VCaP (cell line): ENCODE measurements at regions not wholly inside any gene's neighbourhood (a gene's known extent, or its start where the extent isn't known, plus 50 kb on each side); places are given as distances from the start of the nearest gene placed in this dataset.

Experiments used
- H3K27ac ChIP-seq: fragments of 450-650 bp; 2 replicates; pipeline ENCODE4 v1.5.1; 2017
- TF ChIP-seq, protein P1 (sequence below): fragments of 450-650 bp; conservative IDR thresholded peaks from 2 replicates; pipeline ENCODE4 v1.5.1; 2017; ENCODE audit warnings: mild to moderate bottlenecking, moderate library complexity

DNA sequence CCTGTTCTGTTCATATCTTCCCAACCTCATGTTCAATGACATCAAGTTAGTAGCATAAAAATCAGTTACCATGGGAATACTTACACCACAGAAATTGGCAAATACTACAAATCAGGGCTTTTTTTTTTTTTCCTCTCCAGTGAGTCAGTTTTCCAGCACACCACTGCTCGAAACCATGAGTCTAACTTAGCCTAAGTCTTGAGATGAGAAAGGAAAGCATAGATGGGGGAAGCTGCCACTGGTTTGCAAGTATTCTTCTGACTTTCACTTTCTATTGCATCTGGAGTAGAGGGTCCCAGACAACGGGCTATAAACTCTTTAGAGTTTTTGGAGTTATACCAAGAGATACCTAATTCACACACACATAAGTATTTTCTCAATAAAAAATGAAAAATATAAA is 416.1 kb upstream of the LMCD1 start:
- TF ChIP-seq, protein P1, sequence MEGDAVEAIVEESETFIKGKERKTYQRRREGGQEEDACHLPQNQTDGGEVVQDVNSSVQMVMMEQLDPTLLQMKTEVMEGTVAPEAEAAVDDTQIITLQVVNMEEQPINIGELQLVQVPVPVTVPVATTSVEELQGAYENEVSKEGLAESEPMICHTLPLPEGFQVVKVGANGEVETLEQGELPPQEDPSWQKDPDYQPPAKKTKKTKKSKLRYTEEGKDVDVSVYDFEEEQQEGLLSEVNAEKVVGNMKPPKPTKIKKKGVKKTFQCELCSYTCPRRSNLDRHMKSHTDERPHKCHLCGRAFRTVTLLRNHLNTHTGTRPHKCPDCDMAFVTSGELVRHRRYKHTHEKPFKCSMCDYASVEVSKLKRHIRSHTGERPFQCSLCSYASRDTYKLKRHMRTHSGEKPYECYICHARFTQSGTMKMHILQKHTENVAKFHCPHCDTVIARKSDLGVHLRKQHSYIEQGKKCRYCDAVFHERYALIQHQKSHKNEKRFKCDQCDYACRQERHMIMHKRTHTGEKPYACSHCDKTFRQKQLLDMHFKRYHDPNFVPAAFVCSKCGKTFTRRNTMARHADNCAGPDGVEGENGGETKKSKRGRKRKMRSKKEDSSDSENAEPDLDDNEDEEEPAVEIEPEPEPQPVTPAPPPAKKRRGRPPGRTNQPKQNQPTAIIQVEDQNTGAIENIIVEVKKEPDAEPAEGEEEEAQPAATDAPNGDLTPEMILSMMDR, result no peak
- no peak overlapping the region for H3K27ac ChIP-seq

DNA sequence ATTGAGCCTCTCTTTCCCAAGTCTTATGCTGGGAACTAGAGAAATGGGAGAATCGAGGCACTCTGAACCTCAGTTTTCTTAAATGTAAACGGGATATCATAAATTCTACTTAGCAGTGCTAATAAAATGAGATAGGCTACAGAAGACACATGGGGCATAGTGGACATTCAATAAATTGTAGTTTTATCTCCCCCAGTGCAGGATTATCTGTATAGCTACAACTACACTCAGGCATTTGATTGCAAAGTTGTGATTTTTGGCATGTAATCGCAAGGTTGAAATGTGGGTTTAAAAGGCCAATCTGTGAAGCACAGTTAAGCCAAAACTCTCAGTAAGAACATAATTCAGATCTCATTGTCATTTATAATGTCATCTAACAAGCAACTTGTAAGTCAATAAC is 413.7 kb upstream of the LMCD1 start:
- H3K27ac ChIP-seq, result no peak overlapping the region
- TF ChIP-seq, protein P1, result no peak

DNA sequence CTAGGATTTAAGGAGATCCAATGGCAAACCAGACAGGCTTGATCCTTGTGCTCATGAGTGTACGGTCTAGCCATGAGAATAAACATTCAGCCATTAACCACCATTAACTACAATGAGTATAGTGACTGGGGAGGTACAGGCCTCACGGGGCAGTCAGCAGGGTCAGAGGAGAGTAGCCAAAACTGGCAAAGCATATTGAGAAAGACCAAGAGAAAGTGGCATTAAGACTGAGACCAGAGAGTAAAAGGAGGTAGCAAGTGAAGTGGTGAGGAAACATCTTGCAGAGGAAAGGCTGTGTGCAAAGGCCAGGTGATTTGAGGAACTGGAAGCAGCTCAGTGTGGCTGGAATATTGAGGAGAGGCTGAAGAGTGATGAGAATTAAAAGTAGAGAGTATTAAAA is 407.2 kb upstream of the LMCD1 start:
- TF ChIP-seq, protein P1, result no peak

DNA sequence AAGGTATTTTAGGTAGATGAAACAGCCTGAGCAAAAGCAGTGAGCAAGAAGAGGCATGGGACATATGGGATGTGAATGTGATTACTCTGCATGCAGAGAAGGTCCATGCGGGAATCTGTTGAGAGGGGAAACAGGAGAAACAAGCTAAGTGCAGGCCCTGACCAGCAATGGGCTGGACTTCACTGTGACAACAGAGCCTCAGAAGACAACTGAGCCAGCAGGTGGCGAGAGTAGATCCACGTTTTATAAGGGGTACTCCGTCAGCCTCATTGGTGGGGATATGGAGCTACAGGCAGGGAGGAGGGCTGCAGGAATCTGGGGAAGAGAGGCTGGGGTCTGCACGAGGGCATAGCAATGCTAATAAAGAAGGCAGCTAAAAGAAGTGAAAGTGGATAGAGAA is 405.9 kb upstream of the LMCD1 start:
- TF ChIP-seq, protein P1, result peak; percentile 54; the same call in 1 of the 2 replicates

More for the DNA sequence above, 407.2 kb upstream of the LMCD1 start:
- H3K27ac ChIP-seq, result no peak overlapping the region

DNA sequence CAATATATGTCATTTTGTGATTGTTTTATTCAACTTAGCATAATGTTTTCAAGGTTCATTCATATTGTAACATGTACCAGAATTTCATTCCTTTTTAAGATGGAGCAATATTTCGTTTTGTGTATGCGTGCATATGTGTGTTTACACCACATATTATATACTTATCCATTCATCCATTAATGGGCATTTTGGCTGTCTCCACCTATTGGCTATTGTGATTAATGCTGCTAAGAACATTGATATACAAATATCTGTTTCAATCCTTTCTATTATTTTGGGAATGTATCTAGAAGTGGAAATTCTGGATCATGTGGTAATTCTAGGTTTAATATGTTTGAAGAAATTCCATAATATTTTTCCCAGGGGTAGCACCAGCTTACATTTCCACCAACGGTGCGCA is 403.9 kb upstream of the LMCD1 start:
- TF ChIP-seq, protein P1, result peak; percentile 71
- no peak overlapping the region for H3K27ac ChIP-seq

More for the DNA sequence above, 405.9 kb upstream of the LMCD1 start:
- H3K27ac ChIP-seq, result no peak overlapping the region

DNA sequence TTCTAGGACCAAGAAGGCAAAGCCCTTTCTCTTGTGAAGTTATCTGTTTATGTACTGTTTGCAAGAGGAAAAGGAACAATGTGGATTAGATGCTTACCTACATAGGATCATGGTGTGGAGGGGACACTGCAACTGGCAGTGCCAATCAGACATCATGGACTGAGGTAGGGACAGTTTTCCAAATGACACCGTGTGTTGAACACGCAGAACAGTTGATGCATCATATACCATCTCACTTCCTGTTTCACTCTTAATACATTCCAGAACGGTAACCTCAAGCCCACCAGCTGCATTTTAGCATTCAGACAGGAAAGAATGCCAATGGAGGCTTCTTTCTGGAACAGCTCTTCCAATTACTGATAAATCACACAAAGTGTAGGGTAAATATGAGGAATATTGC is 397.7 kb upstream of the LMCD1 start:
- no peak overlapping the region for H3K27ac ChIP-seq
- TF ChIP-seq, protein P1, result no peak

DNA sequence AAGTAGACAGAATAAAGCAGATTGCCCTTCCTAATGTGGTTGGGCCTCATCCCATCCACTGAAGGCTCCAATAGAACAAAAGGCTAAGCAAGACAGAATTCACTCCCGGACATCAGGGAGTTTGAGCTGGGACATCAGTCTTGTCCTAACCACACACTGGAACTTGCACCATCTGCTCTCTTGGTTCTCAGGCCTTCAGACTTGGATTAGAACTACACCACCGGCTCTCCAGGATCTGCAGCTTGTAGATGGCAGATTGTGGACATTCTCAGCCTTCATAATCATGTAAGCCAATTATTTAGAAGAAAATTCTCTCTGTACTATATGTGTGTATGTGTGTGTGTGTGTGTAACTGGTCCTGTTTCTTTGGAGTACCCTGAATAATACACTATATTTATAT is 394.7 kb upstream of the LMCD1 start:
- H3K27ac ChIP-seq, result no peak overlapping the region
- TF ChIP-seq, protein P1, result no peak
